Keratinocyte (primary cell): ENCODE measurements at regions not wholly inside any gene's neighbourhood (a gene's known extent, or its start where the extent isn't known, plus 50 kb on each side); places are given as distances from the start of the nearest gene placed in this dataset.

ENCODE experiments used
- DNase-seq: peaks from one replicate; pipeline ENCODE4 v3.0.0-alpha.2; 2011; ENCODE audit warnings: low read depth, missing footprints, low spot score
- FAIRE-seq: peaks from 2 replicates; lab custom pipeline; 2011; peaks lifted over from hg19 to GRCh38; lab: Jason Lieb, UNC
- H2AFZ ChIP-seq: 2 replicates; pipeline ENCODE4 v1.6.0; 2012; ENCODE audit warnings: low read length, control low read depth, inconsistent platforms; ENCODE audit not compliant: control insufficient read depth
- H3K27ac ChIP-seq: 2 replicates; pipeline ENCODE4 v1.5.1; 2011; ENCODE audit warnings: low read length; ENCODE audit not compliant: control insufficient read depth, insufficient read depth
- H3K27me3 ChIP-seq: 3 replicates; pipeline ENCODE4 v1.6.0; 2011; ENCODE audit warnings: low read length; ENCODE audit not compliant: control insufficient read depth, insufficient read depth; ENCODE audit errors: extremely low read depth
- H3K36me3 ChIP-seq, 2 experiments: 2 replicates in 1 of 2; 3 replicates in 1 of 2; pipeline ENCODE4 v1.5.1; 2011; ENCODE audit warnings: low read length in 2 of 2, mild to moderate bottlenecking in 1 of 2; ENCODE audit not compliant: control insufficient read depth in 2 of 2, insufficient read depth in 2 of 2; ENCODE audit errors: extremely low read depth in 1 of 2
- H3K4me1 ChIP-seq: 3 replicates; pipeline ENCODE4 v1.5.1; 2011; ENCODE audit warnings: low read length; ENCODE audit not compliant: control insufficient read depth, insufficient read depth; ENCODE audit errors: extremely low read depth
- H3K4me2 ChIP-seq: 3 replicates; pipeline ENCODE4 v1.6.0; 2011; ENCODE audit warnings: low read depth, low read length; ENCODE audit not compliant: control insufficient read depth, insufficient read depth; ENCODE audit errors: extremely low read depth
- H3K4me3 ChIP-seq, 3 experiments: fragments of 200-600 bp in 1 of 3; sonication (generic) in 1 of 3; 2 replicates in 2 of 3; 3 replicates in 1 of 3; pipeline ENCODE4 v1.5.1; 2011 to 2016; ENCODE audit warnings: low read length in 3 of 3, mild to moderate bottlenecking in 3 of 3, control low read depth in 2 of 3, inconsistent platforms in 1 of 3, low read depth in 1 of 3, mixed read lengths in 1 of 3, mixed run types in 1 of 3, moderate library complexity in 1 of 3; ENCODE audit not compliant: control insufficient read depth in 2 of 3, insufficient read depth in 2 of 3; ENCODE audit errors: extremely low read depth in 1 of 3
- H3K79me2 ChIP-seq: 2 replicates; pipeline ENCODE4 v1.6.0; 2012; ENCODE audit warnings: low read length; ENCODE audit not compliant: control insufficient read depth, insufficient read depth
- H3K9ac ChIP-seq: 3 replicates; pipeline ENCODE4 v1.6.0; 2011; ENCODE audit warnings: low read length; ENCODE audit not compliant: control insufficient read depth, insufficient read depth; ENCODE audit errors: extremely low read depth
- H3K9me1 ChIP-seq: 3 replicates; pipeline ENCODE4 v1.6.0; 2011; ENCODE audit warnings: low read length; ENCODE audit not compliant: control insufficient read depth, insufficient read depth; ENCODE audit errors: extremely low read depth
- H3K9me3 ChIP-seq: 2 replicates; pipeline ENCODE4 v1.5.1; 2012; ENCODE audit warnings: low read depth, low read length; ENCODE audit not compliant: control insufficient read depth
- H4K20me1 ChIP-seq: 3 replicates; pipeline ENCODE4 v1.6.0; 2011; ENCODE audit warnings: low read length; ENCODE audit not compliant: control insufficient read depth, insufficient read depth; ENCODE audit errors: extremely low read depth
- CTCF ChIP-seq, 3 experiments: IDR thresholded peaks in 1 of 3; conservative IDR thresholded peaks in 1 of 3; optimal IDR thresholded peaks in 1 of 3; 2 replicates in 2 of 3; 3 replicates in 1 of 3; pipeline versions ENCODE3 to v1.5.1; 2011; ENCODE audit warnings: low read length in 3 of 3, mild to moderate bottlenecking in 3 of 3, moderate library complexity in 2 of 3, control low read depth in 1 of 3, inconsistent platforms in 1 of 3; ENCODE audit not compliant: insufficient read depth in 2 of 3; ENCODE audit errors: extremely low read depth in 1 of 3
- EZH2 ChIP-seq: IDR thresholded peaks from one replicate; pipeline ENCODE4 v1.6.1; 2012; ENCODE audit warnings: inconsistent platforms, mild to moderate bottlenecking, low read length, moderate library complexity
- dilution Hi-C: fragments of 300-500 bp; cut with MboI; formaldehyde crosslinking; loops from one replicate; pipeline ENCODE4 v1.7.0; 2020; ENCODE audit warnings: low sequenced_read_pairs; ENCODE audit not compliant: extremely low pct_ligation_motif_present

DNA sequence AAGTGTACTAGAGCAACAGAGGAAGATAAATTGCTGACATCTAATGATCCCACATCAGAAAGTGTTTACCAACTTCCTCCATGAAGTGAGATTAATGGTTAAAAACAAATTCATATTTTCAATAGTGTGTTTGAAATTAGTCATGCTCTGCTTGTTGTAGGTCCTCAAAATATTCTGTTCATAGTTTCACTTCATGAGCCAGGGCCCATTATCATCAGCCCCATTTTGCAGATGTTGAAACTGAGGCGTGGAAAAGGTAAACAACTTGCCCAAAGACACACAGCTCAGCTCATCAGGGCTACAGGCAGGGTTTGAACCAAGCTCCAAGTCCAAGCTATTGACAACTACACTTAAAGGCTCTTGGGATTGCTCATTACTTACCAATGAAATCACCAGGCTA, 103.5 kb upstream of the PPARGC1A start:
- Histone ChIP-seq H2AFZ (no peak overlapping the region), H3K9me3 (no peaks in the 10 kb centered on the region), H3K27ac (no peak overlapping the region), H3K9ac (no peak overlapping the region), H3K36me3 (no peaks in the 10 kb centered on the region), H3K9me1 (no peaks in the 10 kb centered on the region), H4K20me1 (no peaks in the 10 kb centered on the region), H3K27me3 (no peaks in the 10 kb centered on the region), H3K4me3 (no peak overlapping the region), H3K4me2 (no peak overlapping the region), H3K4me1 (no peaks in the 10 kb centered on the region), H3K79me2 (no peaks in the 10 kb centered on the region)
- TF ChIP-seq CTCF (optimal IDR thresholded peaks at IDR 0.05 in 1 of 3, IDR thresholded peaks at IDR 0.05 in 1 of 3, conservative IDR thresholded peaks at IDR 0.05 in 1 of 3; ENCODE audit: extremely low read depth in 1 of 3, insufficient read depth in 2 of 3, low read length in 3 of 3) (no peak), EZH2 (no peak)
- DNase-seq (no peak), FAIRE-seq (no peak)
- dilution Hi-C loops, result no loop called here

GRCh38 chr4:23991444-23991843, 101.6 kb upstream of the PPARGC1A start:
- DNase-seq (no peak), FAIRE-seq (no peak)
- dilution Hi-C loops, result no loop called here

More at GRCh38 chr4:23991444-23991843, 101.6 kb upstream of the PPARGC1A start:
- Histone ChIP-seq H3K9ac (no peak overlapping the region), H3K4me2 (no peak overlapping the region), H3K36me3 (no peaks in the 10 kb centered on the region), H3K4me3 (no peak overlapping the region), H3K9me3 (no peaks in the 10 kb centered on the region), H4K20me1 (no peaks in the 10 kb centered on the region), H3K27ac (no peak overlapping the region), H3K79me2 (no peaks in the 10 kb centered on the region), H3K27me3 (no peaks in the 10 kb centered on the region), H2AFZ (no peak overlapping the region), H3K4me1 (no peaks in the 10 kb centered on the region), H3K9me1 (no peaks in the 10 kb centered on the region)
- TF ChIP-seq EZH2 (no peak), CTCF (optimal IDR thresholded peaks at IDR 0.05 in 1 of 3, IDR thresholded peaks at IDR 0.05 in 1 of 3, conservative IDR thresholded peaks at IDR 0.05 in 1 of 3; ENCODE audit: extremely low read depth in 1 of 3, insufficient read depth in 2 of 3, low read length in 3 of 3) (no peak)
